GM12878 (cell line): ENCODE measurements at regions not wholly inside any gene's neighbourhood (a gene's known extent, or its start where the extent isn't known, plus 50 kb on each side); places are given as distances from the start of the nearest gene placed in this dataset.

Experiments used
- ATAC-seq: fragments of 200-7000 bp; cut with Tn5 transposase; 3 replicates; pipeline ENCODE4 v1.9.1; 2020; ENCODE audit warnings: mild to moderate bottlenecking, moderate library complexity
- BruUV-seq: library from RNA; stranded (reverse); fragments of 400-500 nt; replicated peaks from 2 replicates; lab custom pipeline; 2021; lab: Mats Ljungman, UMichigan
- CTCF ChIA-PET: fragments of 300-600 bp; sonication (Branson Sonifier 250); formaldehyde crosslinking; extraction: SDS; loops from one replicate; lab custom pipeline; 2021; ENCODE audit warnings: inconsistent platforms; lab: Yijun Ruan, JAX
- POLR2A ChIA-PET: fragments of 350-600 bp; formaldehyde crosslinking; extraction: SDS; loops from one replicate; lab custom pipeline; 2021; ENCODE audit warnings: inconsistent platforms; lab: Charles Lee
- RAD21 ChIA-PET: fragments of 300-600 bp; sonication (Branson Sonifier 250); formaldehyde crosslinking; loops from one replicate; lab custom pipeline; 2023; ENCODE audit warnings: antibody characterized with exemption; ENCODE audit not compliant: unreplicated experiment; lab: Charles Lee
- SMC1A ChIA-PET: fragments of 300-600 bp; sonication (Branson Sonifier 250); formaldehyde crosslinking; loops from one replicate; lab custom pipeline; 2023; ENCODE audit not compliant: unreplicated experiment, uncharacterized antibody; lab: Charles Lee
- DNase-seq: peaks from one replicate; pipeline ENCODE4 v3.0.0-alpha.2; 2011; ENCODE audit warnings: low read depth, low spot score
- FAIRE-seq: peaks from 3 replicates; lab custom pipeline; 2011; peaks lifted over from hg19 to GRCh38; lab: Jason Lieb, UNC
- H2AFZ ChIP-seq: 2 replicates; pipeline ENCODE4 v1.6.0; 2011; ENCODE audit warnings: low read depth, low read length, control low read depth; ENCODE audit not compliant: control insufficient read depth
- H3K27ac ChIP-seq: 2 replicates; pipeline ENCODE4 v1.5.1; 2011; ENCODE audit warnings: control low read depth; ENCODE audit not compliant: control insufficient read depth, insufficient read depth
- H3K27me3 ChIP-seq, 2 experiments: replicated peaks in 1 of 2; 2 replicates each; pipeline versions ENCODE4 v1.6.0 to v1.6.1; 2011; ENCODE audit warnings: low read length in 1 of 2; ENCODE audit not compliant: control insufficient read depth in 2 of 2, insufficient read depth in 2 of 2
- H3K36me3 ChIP-seq, 2 experiments: 2 replicates each; pipeline ENCODE4 v1.5.1; 2011; ENCODE audit warnings: low read length in 1 of 2; ENCODE audit not compliant: control insufficient read depth in 2 of 2, insufficient read depth in 2 of 2
- H3K4me1 ChIP-seq: 2 replicates; pipeline ENCODE4 v1.6.1; 2011; ENCODE audit warnings: mild to moderate bottlenecking, low read length, moderate library complexity, mixed read lengths; ENCODE audit not compliant: control insufficient read depth, insufficient read depth
- H3K4me2 ChIP-seq: 2 replicates; pipeline ENCODE4 v1.6.0; 2011; ENCODE audit warnings: control low read depth; ENCODE audit not compliant: control insufficient read depth, insufficient read depth
- H3K4me3 ChIP-seq: fragments of 200-600 bp; sonication (generic); 2 replicates; pipeline ENCODE4 v1.5.1; 2016
- H3K79me2 ChIP-seq: 2 replicates; pipeline ENCODE4 v1.6.0; 2011; ENCODE audit warnings: low read length; ENCODE audit not compliant: control insufficient read depth, insufficient read depth
- H3K9ac ChIP-seq: 2 replicates; pipeline ENCODE4 v1.8.0; 2011; ENCODE audit warnings: low read length, control low read depth, mixed read lengths; ENCODE audit not compliant: control insufficient read depth, insufficient read depth
- H3K9me3 ChIP-seq: replicated peaks from 3 replicates; pipeline ENCODE4 v1.5.1; 2011; ENCODE audit warnings: mild to moderate bottlenecking, low read length; ENCODE audit not compliant: control insufficient read depth, insufficient read depth
- H4K20me1 ChIP-seq: 2 replicates; pipeline ENCODE4 v1.6.0; 2011; ENCODE audit not compliant: control insufficient read depth, insufficient read depth
- ATF2 ChIP-seq: IDR thresholded peaks from 2 replicates; pipeline ENCODE4 v1.6.1; 2012; ENCODE audit warnings: low read length, inconsistent platforms
- BHLHE40 ChIP-seq, 2 experiments: fragments of 450-650 bp in 1 of 2; IDR thresholded peaks; 2 replicates each; pipeline ENCODE4 v1.6.1; 2011 to 2017; ENCODE audit warnings: low read depth in 2 of 2, borderline replicate concordance in 1 of 2, improper control_type of control experiment in 1 of 2, low read length in 1 of 2, mild to moderate bottlenecking in 1 of 2
- CREB1 ChIP-seq: IDR thresholded peaks from 2 replicates; pipeline ENCODE4 v1.6.1; 2012; ENCODE audit warnings: low read depth, mild to moderate bottlenecking, inconsistent platforms
- DPF2 ChIP-seq: fragments of 450-650 bp; IDR thresholded peaks from 2 replicates; pipeline ENCODE4 v1.6.1; 2017; ENCODE audit warnings: mild to moderate bottlenecking
- MEF2B ChIP-seq: fragments of 450-650 bp; IDR thresholded peaks from 2 replicates; pipeline ENCODE4 v1.6.1; 2018; ENCODE audit warnings: mild to moderate bottlenecking, moderate library complexity; ENCODE audit not compliant: partially characterized antibody, poor library complexity, severe bottlenecking
- NFYB ChIP-seq: IDR thresholded peaks from 2 replicates; pipeline ENCODE4 v1.6.1; 2011; ENCODE audit warnings: low read depth, mild to moderate bottlenecking, low read length, improper control_type of control experiment, moderate library complexity; ENCODE audit not compliant: insufficient read depth
- NRF1 ChIP-seq: conservative IDR thresholded peaks from 2 replicates; pipeline ENCODE4 v1.6.1; 2011; ENCODE audit warnings: mild to moderate bottlenecking, low read depth, low read length, improper control_type of control experiment
- RELB ChIP-seq: fragments of 450-650 bp; IDR thresholded peaks from 2 replicates; pipeline ENCODE4 v1.6.1; 2017; ENCODE audit warnings: low read depth, mild to moderate bottlenecking, moderate library complexity
- REST ChIP-seq: IDR thresholded peaks from 2 replicates; pipeline ENCODE4 v1.6.1; 2012; ENCODE audit warnings: mild to moderate bottlenecking, low read depth, low read length
- SUZ12 ChIP-seq: fragments of 200-600 bp; sonication (generic); IDR thresholded peaks from one replicate; pipeline ENCODE4 v1.6.1; 2018; ENCODE audit warnings: antibody characterized with exemption, mild to moderate bottlenecking; ENCODE audit not compliant: unreplicated experiment
- TCF3 ChIP-seq: IDR thresholded peaks from 2 replicates; pipeline ENCODE4 v1.6.1; 2012; ENCODE audit warnings: low read depth, mild to moderate bottlenecking, low read length, borderline replicate concordance; ENCODE audit not compliant: insufficient read depth
- YBX1 ChIP-seq: fragments of 450-650 bp; IDR thresholded peaks from 2 replicates; pipeline ENCODE4 v1.6.1; 2016; ENCODE audit warnings: antibody characterized with exemption
- ZNF687 ChIP-seq: fragments of 450-650 bp; IDR thresholded peaks from 2 replicates; pipeline ENCODE4 v1.6.1; 2017; ENCODE audit warnings: mild to moderate bottlenecking, moderate library complexity
- WGBS: methylation state at CpG from one replicate; pipeline ENCODE4 v1.1.6; 2016; ENCODE audit warnings: low lambda C conversion rate; ENCODE audit not compliant: insufficient replicate concordance, insufficient coverage; ENCODE audit errors: missing lambda C conversion rate; 5-methylcytosine and 5-hydroxymethylcytosine counted together
- in situ Hi-C: fragments of 300-500 bp; cut with MboI; formaldehyde crosslinking; loops from 9 replicates; pipeline ENCODE4 v1.14.3; 2018; ENCODE audit warnings: mixed read lengths
- intact Hi-C: fragments of 100-400 bp; cut with micrococcal nuclease; formaldehyde crosslinking; loops from one replicate; pipeline ENCODE4 v1.14.2; 2022; ENCODE audit not compliant: unreplicated experiment

- TF ChIP-seq REST, result no peak
- TF ChIP-seq SUZ12, result no peak
- TF ChIP-seq BHLHE40 (IDR thresholded peaks at IDR 0.05; ENCODE audit: borderline replicate concordance in 1 of 2, low read depth in 2 of 2, low read length in 1 of 2), result no peak
These were observed 89.7 kb upstream of the ST6GAL2 start (continued) for GRCh38 chr2:106975641-106976040.

GRCh38 chr2:106976548-106976947, 90.6 kb upstream of the ST6GAL2 start:
- H3K36me3 ChIP-seq, result no peaks in the 10 kb centered on the region
- H3K27ac ChIP-seq, result no peak overlapping the region
- H3K4me1 ChIP-seq, result no peaks in the 10 kb centered on the region
- CTCF ChIA-PET, result no interaction called here
- no peak for DNase-seq
- H3K9ac ChIP-seq, result no peak overlapping the region
- no peaks in the 10 kb centered on the region for H3K27me3 ChIP-seq
- H3K9me3 ChIP-seq, result no peaks in the 10 kb centered on the region
- no peak overlapping the region for H3K4me3 ChIP-seq
- WGBS, result 35% methylated on average over 6 of the region's 6 CpGs
- no peaks in the 10 kb centered on the region for H4K20me1 ChIP-seq
- BruUV-seq, result no TSS peak
- in situ Hi-C loops, result no loop called here
- no peak for FAIRE-seq
- no peaks in the 10 kb centered on the region for H3K79me2 ChIP-seq
- RAD21 ChIA-PET, result no interaction called here
- intact Hi-C loops, result no loop called here
- no peak overlapping the region for H2AFZ ChIP-seq
- SMC1A ChIA-PET, result no interaction called here
- H3K4me2 ChIP-seq, result no peak overlapping the region
- POLR2A ChIA-PET, result no interaction called here
- no peak for ATAC-seq
- TF ChIP-seq NFYB (no peak), NRF1 (no peak), YBX1 (no peak), SUZ12 (no peak), CREB1 (no peak), DPF2 (no peak), RELB (no peak), TCF3 (no peak), ATF2 (no peak), ZNF687 (no peak), MEF2B (no peak)
